GM12873 (cell line): ENCODE measurements at regions not wholly inside any gene's neighbourhood (a gene's known extent, or its start where the extent isn't known, plus 50 kb on each side); places are given as distances from the start of the nearest gene placed in this dataset.

Experiments
- TF ChIP-seq, protein P1 (sequence below): IDR thresholded peaks from 2 replicates; pipeline ENCODE4 v1.5.1; 2012; ENCODE audit warnings: low read depth, mild to moderate bottlenecking, moderate library complexity, low read length, control low read depth; ENCODE audit not compliant: insufficient read depth; ENCODE audit errors: missing control alignments

DNA sequence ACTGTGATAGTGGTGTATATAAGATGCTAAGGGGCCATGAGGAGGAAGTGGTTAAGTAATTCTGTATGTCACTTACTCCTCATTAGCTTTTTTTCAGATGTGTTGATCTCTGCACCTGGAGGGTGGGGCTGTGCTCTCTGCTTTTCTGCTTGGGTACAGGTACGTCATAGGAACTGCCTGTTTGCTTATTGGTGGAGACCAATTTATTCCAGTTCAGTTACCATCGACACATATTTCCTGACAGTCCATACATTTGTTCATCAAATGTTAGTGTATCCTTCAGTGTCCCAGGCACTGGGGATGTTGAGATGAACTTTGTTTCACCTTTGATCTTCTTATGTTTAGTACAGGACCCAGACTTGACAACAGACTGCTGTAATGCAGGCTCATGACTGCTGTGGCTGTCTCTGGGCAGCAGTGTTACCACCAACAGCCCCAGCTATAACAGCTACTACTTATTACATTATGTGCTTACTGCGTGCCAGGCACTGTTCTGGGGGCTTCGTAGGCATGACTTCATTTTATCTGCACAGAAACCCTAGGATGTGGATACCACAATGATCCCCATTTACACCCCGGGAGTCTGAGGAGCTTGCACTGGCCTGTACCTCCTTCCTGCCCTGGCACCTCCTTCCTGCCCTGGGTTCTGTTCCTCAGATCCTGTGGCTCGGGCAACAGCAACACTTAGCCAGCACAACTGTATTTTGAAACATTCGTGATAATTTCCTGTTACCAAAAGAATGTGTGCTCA, 87.4 kb downstream of the BUB3 start:
- TF ChIP-seq, protein P1, sequence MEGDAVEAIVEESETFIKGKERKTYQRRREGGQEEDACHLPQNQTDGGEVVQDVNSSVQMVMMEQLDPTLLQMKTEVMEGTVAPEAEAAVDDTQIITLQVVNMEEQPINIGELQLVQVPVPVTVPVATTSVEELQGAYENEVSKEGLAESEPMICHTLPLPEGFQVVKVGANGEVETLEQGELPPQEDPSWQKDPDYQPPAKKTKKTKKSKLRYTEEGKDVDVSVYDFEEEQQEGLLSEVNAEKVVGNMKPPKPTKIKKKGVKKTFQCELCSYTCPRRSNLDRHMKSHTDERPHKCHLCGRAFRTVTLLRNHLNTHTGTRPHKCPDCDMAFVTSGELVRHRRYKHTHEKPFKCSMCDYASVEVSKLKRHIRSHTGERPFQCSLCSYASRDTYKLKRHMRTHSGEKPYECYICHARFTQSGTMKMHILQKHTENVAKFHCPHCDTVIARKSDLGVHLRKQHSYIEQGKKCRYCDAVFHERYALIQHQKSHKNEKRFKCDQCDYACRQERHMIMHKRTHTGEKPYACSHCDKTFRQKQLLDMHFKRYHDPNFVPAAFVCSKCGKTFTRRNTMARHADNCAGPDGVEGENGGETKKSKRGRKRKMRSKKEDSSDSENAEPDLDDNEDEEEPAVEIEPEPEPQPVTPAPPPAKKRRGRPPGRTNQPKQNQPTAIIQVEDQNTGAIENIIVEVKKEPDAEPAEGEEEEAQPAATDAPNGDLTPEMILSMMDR = no peak

DNA sequence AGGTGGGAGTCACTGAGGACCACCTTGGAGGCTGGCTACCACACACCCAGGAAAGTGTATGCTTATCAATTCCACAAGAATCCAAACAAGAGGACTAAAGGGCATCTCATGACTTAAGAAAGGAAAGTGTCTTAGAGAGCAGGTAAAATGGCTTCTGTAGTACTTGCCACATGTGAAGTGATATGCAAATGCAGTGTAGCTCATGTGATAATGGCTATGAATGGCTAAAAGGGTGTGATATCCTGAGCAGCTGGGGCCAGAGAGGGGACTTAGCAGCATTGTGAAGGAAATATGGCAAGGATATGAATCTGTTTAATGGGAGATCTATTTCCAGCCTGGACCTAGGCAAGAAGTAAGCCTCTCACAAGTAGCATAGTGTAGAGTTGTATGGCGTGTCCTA, 90.5 kb downstream of the BUB3 start:
- TF ChIP-seq, protein P1 = no peak

DNA sequence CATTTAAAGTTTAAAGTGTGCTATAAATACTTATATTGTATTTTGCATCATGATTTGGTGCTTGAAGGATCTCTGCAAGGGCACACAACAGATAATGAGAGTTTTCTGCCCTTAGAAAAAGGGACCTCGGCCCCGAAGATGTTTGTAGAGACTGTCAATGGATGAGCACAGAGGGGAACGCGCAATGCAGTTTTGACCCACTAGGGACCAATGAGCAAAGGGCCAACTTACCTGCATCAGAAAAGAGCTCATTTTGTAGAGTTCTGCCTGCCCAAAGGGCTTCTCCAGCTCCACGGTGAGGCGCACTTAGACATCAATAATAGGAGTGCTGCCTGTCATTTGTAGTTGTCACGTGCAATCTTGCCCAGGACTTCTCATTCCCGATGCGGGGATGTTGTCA, 91.1 kb downstream of the BUB3 start:
- TF ChIP-seq, protein P1 = peak; percentile 39

DNA sequence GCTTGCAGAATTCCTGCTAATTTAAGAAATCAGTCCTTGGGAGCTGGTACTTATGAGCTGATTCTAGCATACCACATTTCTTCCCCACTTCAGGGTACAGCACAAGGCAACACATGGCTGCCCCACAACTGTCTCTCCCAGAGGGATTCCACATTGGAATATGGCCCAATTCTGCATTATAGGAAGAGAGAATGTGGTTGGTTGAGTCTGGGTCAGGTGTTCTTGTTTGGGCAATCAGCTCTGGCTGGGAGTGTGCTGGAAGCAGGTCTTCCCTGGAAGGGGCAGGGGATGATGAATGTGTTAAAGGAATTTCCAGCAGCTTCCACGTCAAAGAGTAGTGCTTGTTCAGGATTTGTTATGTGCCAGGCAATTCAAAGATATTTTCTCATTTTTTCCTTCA, 95.7 kb downstream of the BUB3 start:
- TF ChIP-seq, protein P1 = no peak

DNA sequence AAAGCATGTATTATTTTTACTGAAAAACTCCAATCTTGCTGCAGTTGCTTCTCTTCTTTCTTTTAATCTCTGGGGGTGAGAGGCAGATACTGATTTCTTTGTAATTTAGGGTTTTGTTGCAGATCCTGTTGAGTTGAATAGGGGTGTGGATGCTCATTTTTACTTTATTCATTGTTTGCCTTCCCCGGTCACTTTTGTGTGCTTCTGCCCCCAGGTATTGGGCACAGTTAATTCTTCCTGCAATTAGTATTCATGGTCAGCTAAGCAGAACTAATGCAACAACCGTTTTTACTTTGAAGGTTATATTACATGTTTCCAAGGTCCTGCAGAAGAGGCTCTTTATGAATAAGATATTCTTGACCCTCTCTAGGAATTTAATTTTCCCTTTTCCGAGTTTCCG, 96.4 kb downstream of the BUB3 start:
- TF ChIP-seq, protein P1 = no peak

DNA sequence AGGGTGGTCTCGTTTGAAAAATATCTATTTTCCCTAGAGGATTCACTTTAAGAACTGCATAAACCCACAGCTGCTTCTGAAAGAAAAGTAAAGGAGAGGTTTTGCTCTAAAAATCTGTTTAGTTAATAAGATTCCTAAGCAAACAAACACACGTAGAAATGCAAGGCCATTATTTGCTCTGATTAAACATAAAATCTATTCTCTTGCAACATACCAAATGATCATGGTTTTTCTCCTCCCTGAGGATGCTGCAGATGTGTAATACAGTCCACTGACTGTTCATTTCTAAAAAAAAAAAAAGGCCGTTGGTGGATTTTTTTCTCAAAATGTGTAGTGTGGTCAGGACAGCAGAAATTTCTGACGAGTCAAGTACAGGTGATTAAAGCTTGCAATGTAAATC, 98.6 kb downstream of the BUB3 start:
- TF ChIP-seq, protein P1 = no peak

DNA sequence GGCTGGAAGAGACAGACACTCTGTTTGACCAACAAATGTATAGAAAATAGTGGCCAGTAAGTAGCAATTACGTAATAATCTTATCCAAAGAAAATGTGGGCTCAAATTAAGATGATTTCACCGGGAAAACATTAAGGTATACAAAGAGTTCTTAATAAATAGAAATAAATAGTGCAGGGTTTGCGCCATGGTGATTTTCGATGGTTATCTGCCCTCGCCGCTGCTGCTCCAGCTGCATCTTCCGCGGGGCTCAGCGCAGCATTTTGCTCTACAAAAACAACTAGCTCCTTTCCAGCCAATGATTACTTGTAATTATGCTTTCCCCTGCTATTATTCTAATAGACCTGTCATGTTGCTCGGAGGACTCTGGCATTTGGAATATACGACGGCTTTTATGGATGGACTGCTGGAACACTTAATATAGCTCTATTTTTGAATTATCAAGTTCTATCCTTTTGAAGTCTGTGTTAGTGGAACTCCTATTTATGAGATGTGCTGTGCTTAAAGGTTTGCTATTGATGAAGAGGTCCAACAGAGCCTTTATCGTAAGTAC, 103.8 kb downstream of the BUB3 start:
- TF ChIP-seq, protein P1 = no peak
